ENCODE measurements at regions not wholly inside any gene's neighbourhood (a gene's known extent, or its start where the extent isn't known, plus 50 kb on each side); places are given as distances from the start of the nearest gene placed in this dataset.

- TF ChIP-seq YY1 (IDR thresholded peaks at IDR 0.05; ENCODE audit: low read depth): no peak
- no peak for TF ChIP-seq EP300 (IDR thresholded peaks at IDR 0.05; ENCODE audit: borderline replicate concordance)
- TF ChIP-seq REST (IDR thresholded peaks at IDR 0.05; ENCODE audit: low read depth): no peak
- TF ChIP-seq ZBTB7A (IDR thresholded peaks at IDR 0.05; ENCODE audit: low read depth): no peak
- no peak for TF ChIP-seq TCF12 (IDR thresholded peaks at IDR 0.05; ENCODE audit: low read depth)
- no peak for TF ChIP-seq MAX (IDR thresholded peaks at IDR 0.05)
- TF ChIP-seq FOXM1 (IDR thresholded peaks at IDR 0.05; ENCODE audit: borderline replicate concordance, low read depth): no peak
- no peak for TF ChIP-seq RAD21 (IDR thresholded peaks at IDR 0.05; ENCODE audit: low read depth)
- no peak for TF ChIP-seq NFIC (IDR thresholded peaks at IDR 0.05)
- TF ChIP-seq CEBPB (IDR thresholded peaks at IDR 0.05): no peak
- no peak for TF ChIP-seq USF1 (IDR thresholded peaks at IDR 0.05)
- no peak for TF ChIP-seq EGR1 (IDR thresholded peaks at IDR 0.05)
- no peak for TF ChIP-seq CREB1 (IDR thresholded peaks at IDR 0.05; ENCODE audit: low read depth)
- no peak for TF ChIP-seq TEAD4 (IDR thresholded peaks at IDR 0.05)
- TF ChIP-seq TAF1 (IDR thresholded peaks at IDR 0.05; ENCODE audit: low read depth): no peak
Observed at GRCh38 chr5:14068136-14068535, 75.0 kb upstream of the TRIO start.

- TF ChIP-seq REST (IDR thresholded peaks at IDR 0.05; ENCODE audit: low read depth): no peak
- no peak for TF ChIP-seq TCF12 (IDR thresholded peaks at IDR 0.05; ENCODE audit: low read depth)
- no peak for TF ChIP-seq TEAD4 (IDR thresholded peaks at IDR 0.05)
- no peak for TF ChIP-seq YY1 (IDR thresholded peaks at IDR 0.05; ENCODE audit: low read depth)
- no peak for TF ChIP-seq CREB1 (IDR thresholded peaks at IDR 0.05; ENCODE audit: low read depth)
- no peak for TF ChIP-seq EGR1 (IDR thresholded peaks at IDR 0.05)
- no peak for TF ChIP-seq CEBPB (IDR thresholded peaks at IDR 0.05)
Observed at GRCh38 chr5:14066326-14066725, 76.8 kb upstream of the TRIO start.

- TF ChIP-seq ZBTB7A (IDR thresholded peaks at IDR 0.05; ENCODE audit: low read depth) (no peak), TAF1 (IDR thresholded peaks at IDR 0.05; ENCODE audit: low read depth) (no peak), RAD21 (IDR thresholded peaks at IDR 0.05; ENCODE audit: low read depth) (no peak), YY1 (IDR thresholded peaks at IDR 0.05; ENCODE audit: low read depth) (no peak), MAX (IDR thresholded peaks at IDR 0.05) (no peak), REST (IDR thresholded peaks at IDR 0.05; ENCODE audit: low read depth) (no peak), EP300 (IDR thresholded peaks at IDR 0.05; ENCODE audit: borderline replicate concordance) (no peak), TCF12 (IDR thresholded peaks at IDR 0.05; ENCODE audit: low read depth) (no peak), NFIC (IDR thresholded peaks at IDR 0.05) (no peak), FOXM1 (IDR thresholded peaks at IDR 0.05; ENCODE audit: borderline replicate concordance, low read depth) (no peak), CREB1 (IDR thresholded peaks at IDR 0.05; ENCODE audit: low read depth) (no peak), TEAD4 (IDR thresholded peaks at IDR 0.05) (no peak), USF1 (IDR thresholded peaks at IDR 0.05) (no peak), EGR1 (IDR thresholded peaks at IDR 0.05) (no peak)
Observed at GRCh38 chr5:14064841-14065240, 78.3 kb upstream of the TRIO start.

- TF ChIP-seq YY1 (IDR thresholded peaks at IDR 0.05; ENCODE audit: low read depth) (no peak), RAD21 (IDR thresholded peaks at IDR 0.05; ENCODE audit: low read depth) (no peak), EGR1 (IDR thresholded peaks at IDR 0.05) (no peak), CREB1 (IDR thresholded peaks at IDR 0.05; ENCODE audit: low read depth) (no peak), USF1 (IDR thresholded peaks at IDR 0.05) (no peak), TCF12 (IDR thresholded peaks at IDR 0.05; ENCODE audit: low read depth) (no peak), ZBTB7A (IDR thresholded peaks at IDR 0.05; ENCODE audit: low read depth) (no peak), EP300 (IDR thresholded peaks at IDR 0.05; ENCODE audit: borderline replicate concordance) (no peak), TEAD4 (IDR thresholded peaks at IDR 0.05) (no peak), NFIC (IDR thresholded peaks at IDR 0.05) (no peak), CEBPB (IDR thresholded peaks at IDR 0.05) (no peak), REST (IDR thresholded peaks at IDR 0.05; ENCODE audit: low read depth) (no peak)
Observed at GRCh38 chr5:14063691-14064090, 79.5 kb upstream of the TRIO start.

All from Ishikawa (cell line).